ENCODE measurements at regions not wholly inside any gene's neighbourhood (a gene's known extent, or its start where the extent isn't known, plus 50 kb on each side); places are given as distances from the start of the nearest gene placed in this dataset.

- TF ChIP-seq CTCF (IDR thresholded peaks at IDR 0.05) (no peak), POLR2AphosphoS5 (IDR thresholded peaks at IDR 0.05; ENCODE audit: low read depth, low read length) (no peak)
These were observed 170.9 kb upstream of the CAMK1G start for GRCh38 chr1:209412566-209412965.
